ENCODE measurements at regions not wholly inside any gene's neighbourhood (a gene's known extent, or its start where the extent isn't known, plus 50 kb on each side); places are given as distances from the start of the nearest gene placed in this dataset.

DNA sequence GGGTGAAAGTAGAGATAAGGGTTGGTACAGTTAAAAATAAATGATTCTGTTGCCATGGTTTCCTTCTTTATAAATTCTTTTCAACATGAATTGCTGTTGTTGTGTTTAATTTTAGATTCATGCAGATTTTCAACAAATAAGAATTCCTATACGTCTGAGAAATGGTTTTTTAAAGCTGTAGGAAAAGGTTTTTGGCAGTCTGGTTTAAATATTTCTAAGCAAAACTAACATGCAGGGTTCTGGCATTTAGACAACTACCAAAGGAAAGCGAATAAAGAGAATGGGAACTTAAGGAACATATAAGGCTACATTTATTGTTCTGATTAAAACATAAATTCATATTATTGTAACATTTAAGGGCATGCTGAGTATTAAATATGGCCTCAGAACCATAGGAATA lies 203.0 kb upstream of the MIR17HG start:
- no peak for DNase-seq

- DNase-seq = no peak
These were observed 201.8 kb upstream of the MIR17HG start for GRCh38 chr13:91145571-91146205.

DNA sequence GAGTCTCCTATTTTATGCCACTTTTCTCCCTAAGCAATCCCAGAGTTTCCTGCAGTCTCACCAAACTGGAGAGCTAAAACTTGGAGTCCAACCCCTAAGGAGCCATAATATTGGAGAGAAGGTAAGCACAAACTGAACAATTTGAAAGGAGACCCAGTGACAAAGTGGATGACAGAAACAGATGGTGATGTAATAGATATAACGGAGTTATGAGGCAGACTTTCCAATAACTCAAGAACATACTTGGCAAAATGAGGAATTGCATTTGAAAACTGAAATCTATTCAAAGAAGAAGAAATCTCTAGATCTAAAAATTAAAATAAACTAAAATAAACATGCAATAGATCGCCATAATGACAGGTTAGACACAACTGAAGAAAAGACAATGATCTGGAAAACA lies 200.9 kb upstream of the MIR17HG start:
- DNase-seq = no peak

DNA sequence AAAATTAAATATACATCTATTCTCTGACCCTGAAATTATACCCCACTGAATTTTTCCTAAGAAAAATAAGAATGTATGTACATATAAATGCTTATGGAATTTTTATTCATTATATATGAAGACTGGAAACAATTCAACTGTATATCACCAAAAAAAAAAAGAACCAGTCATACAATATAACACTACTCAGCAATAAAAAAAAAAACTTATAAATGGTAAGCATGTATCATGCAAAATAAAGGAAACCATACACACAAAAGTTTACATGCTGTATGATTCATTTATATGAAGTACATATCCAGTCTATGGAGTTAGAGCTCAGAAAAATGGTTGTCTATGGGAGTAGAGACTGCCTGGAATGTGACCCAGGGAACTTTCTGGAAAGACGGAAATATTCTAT lies 199.4 kb upstream of the MIR17HG start:
- DNase-seq = no peak

- DNase-seq = no peak
These were observed 195.6 kb upstream of the MIR17HG start for GRCh38 chr13:91151921-91152320.

DNA sequence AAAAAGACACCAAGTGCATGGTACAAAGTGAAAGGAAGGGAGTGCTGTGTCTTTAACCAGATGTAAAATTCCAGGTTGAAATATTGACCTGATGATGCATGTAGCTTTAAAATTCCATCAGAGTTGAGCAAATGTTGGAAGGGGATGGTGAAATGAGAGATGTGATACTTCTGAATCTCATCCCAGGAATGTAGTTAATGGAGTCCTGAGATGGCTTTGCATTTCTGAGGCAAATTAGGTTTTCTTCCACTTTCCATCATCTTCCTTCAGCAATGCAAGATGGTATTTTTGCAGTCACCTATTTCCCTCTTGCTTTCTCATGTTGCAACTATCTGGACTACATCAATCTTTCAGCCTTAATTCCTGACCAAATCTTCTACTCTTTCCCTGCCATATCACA lies 194.1 kb upstream of the MIR17HG start:
- DNase-seq = no peak

DNA sequence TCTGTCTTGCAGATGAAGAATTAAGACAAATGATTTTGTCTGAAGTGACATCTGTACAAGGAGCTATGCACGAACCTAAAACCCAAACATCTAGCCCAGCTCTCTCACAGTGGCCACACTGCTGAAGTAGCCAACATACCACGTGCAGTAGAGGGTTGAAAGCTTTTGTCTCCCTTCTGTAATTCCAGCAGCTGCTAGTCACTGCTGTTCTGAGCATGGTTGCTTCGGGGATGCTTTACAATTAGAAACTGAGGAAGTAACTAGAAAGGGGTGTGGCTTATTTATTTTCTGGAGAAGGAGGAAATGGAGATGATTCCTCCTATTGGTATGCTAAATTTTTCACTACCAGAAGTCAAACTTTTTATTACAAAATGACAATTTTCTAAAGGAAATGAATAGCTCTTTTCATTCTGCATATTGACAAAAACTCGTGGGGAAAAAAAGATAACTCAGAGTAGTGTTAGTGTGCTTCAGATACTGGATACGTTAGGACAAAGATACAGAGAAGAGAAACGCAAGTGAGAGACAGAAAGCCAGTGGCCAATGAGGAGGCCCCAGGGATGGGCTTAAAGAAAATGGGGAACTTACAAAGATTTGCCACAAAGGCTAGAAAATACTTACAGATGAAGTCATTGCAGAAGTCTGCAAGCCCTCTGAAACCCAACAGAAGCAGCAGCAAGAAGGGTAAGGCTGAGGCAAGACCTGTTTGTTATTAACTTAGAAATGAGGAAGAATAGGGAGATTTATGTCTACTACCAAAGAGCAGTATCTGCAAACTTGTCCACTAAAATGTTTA lies 192.7 kb upstream of the MIR17HG start:
- DNase-seq = no peak

- DNase-seq = no peak
These were observed 191.9 kb upstream of the MIR17HG start for GRCh38 chr13:91155512-91156114.

DNA sequence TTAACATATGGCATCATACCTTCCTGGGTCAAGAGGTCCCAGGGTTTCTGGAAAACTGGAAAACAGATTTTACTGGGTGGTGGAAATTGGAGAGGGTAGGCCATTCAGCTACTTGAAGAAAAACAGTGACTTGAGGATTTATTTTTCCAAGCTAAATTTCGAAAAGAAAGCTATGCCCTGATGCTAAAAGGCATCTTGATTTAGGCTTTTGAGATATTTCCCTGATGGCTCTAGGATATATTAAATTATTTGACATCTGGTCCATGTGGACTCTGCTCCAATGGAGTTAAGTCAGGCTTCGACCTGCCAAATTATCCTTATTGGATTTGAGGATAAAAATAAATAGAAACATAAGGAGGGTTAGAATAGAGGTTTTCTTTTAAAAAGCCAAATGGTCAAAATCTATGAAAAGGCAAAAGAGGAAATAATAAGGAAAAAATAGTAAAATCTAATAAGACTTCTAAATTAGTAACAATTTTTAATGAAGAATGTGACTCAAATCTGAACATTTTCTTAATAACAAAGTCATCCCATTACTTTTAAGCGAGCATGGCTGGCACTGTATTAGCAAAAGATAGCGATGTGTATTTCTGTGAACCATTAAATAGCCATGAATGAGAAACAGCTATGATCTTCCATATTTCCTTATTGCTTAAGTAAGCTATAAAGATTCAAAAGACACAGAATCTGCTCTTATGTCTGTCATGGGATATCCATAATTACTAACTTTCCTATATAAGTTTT lies 190.0 kb upstream of the MIR17HG start:
- no peak for DNase-seq

DNA sequence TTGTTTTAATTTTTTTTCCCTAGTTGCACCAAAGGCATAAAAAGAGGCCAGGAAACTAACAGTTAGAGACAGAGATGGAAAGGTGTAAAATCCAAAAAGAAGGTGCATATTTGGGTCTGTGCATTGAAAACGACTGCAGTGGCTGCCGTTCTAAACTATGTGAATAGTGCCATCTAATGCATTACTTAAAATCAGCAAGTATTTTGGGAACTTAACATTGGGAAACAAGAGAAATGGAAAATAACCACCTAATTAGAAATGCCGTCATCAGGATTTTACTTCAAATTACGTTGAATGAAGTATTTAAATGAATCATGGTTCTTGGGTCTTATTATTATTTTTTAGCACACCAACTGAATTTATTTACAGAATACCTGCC lies 189.5 kb upstream of the MIR17HG start:
- no peak for DNase-seq

DNA sequence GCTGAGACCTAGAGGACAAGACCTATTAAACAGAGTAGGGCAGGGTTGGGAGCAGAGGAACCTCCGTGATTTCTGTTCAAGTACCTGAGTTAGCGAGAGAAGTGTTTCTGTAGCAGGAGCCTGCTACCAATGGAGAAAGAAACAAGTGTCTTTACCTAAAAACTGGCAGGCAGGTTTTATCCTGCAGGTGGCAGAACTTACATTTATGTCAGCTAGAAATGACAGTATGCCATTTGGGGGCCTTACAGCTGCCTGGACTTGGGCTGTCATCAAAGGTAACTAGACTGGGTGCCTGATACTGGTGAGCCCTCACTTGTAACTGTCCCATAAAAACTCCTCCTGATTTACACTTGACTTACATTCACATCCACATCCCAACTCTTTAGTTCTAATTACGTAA lies 185.3 kb upstream of the MIR17HG start:
- DNase-seq = no peak

DNA sequence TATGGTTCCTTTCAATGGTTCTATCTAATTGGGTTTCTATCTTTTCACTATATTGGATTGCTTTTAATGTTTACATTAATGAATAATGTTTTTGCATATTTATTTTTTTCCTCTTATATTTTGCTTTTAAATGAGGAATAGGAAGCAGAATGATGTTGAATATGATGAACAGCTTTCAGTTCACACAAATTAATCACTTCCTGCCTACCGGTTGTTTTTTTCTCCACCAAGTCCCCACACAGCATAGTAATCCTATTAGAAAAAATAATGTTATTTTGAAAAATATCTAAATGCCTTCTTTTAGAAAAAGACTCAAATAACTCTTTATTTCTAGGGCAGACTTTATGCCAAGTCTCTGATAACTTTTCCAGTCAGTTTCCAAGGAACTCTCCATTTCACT lies 184.9 kb upstream of the MIR17HG start:
- DNase-seq = no peak

GRCh38 chr13:91165758-91166157 lies 181.7 kb upstream of the MIR17HG start:
- DNase-seq = no peak

- no peak for DNase-seq
These were observed 180.6 kb upstream of the MIR17HG start for GRCh38 chr13:91166714-91167511.

DNA sequence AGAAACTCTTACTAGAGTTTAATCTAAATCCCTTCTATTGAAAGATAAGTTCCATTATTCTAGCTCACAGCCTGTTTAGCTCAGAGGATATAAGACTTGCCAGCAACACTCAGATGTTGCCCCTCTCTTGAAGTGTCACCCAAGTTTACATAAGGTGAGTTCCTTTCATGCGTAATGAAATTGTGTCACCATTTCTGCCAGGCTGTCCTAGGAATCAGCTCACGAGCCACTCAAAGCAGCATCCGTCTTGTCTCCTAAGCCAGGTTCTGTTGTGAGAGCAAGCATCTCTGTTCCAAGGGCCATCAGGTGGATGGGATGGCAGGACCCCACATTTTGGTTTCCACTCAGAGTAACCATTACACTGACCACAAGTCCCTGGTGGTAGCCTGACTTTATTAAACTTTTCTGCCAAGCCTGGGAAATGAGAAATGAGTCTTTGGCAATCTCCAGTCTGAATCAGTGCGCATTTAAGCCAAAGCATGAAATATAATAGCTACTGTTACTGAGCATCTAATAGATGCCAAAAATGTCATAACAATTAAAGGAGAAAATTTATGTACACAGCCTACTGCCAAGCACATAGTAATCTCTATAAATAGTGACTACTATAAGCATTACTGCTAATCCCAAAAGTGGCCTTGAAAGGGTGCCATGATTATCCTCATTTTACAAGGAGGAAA lies 179.6 kb upstream of the MIR17HG start:
- DNase-seq = no peak

- no peak for DNase-seq
These were observed 179.1 kb upstream of the MIR17HG start for GRCh38 chr13:91168386-91168711.

DNA sequence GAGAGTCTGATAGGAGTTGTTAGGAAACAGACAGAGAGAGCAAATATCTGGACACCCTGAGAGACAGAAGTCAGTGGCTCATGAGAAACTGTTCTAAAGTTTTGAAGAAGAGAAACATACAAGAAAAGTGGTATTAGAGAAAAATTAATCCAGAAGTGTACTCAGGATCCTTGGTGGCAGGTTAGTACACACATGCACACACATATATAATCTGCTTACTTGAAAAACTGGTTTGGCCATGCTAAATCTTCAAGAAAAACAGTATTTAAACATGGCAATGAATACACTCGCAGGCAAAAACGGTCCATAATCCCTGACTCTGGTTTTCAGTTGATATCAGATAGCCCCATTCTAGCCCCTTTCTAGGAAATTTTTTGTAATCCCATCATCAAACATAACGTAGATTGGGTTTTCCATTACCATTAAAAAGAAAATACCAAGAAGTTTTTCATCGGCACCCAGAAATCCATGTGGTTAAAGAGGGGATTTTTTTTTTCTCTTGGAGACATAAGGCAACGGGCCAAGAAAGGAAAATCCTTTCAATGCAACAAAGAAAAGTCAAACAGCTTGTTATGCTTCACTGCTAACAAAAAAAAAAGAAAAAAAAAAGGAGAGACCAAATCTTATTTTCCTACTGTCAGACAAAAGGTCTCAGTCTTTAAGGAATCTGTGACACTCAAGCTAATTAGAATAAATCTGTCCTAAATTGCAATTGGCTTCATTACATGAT lies 178.0 kb upstream of the MIR17HG start:
- no peak for DNase-seq

DNA sequence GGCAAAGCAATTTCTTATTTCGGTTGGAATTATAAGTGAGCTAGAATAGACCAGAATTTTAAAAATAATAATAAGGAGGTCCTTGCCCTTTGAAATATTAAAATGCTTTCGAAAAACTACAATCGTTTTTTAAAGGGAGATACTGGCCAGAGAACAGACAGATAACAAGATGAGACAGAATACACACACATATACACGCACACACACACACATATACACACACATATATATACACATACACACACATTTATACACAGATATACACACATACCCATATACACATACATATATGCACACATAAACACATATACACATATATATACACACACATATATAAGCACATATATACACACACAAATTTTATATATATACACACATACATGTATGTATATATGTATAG lies 175.3 kb upstream of the MIR17HG start:
- no peak for DNase-seq

- DNase-seq = no peak
These were observed 172.5 kb upstream of the MIR17HG start for GRCh38 chr13:91174886-91175501.

- no peak for DNase-seq
These were observed 169.4 kb upstream of the MIR17HG start for GRCh38 chr13:91178099-91178498.

DNA sequence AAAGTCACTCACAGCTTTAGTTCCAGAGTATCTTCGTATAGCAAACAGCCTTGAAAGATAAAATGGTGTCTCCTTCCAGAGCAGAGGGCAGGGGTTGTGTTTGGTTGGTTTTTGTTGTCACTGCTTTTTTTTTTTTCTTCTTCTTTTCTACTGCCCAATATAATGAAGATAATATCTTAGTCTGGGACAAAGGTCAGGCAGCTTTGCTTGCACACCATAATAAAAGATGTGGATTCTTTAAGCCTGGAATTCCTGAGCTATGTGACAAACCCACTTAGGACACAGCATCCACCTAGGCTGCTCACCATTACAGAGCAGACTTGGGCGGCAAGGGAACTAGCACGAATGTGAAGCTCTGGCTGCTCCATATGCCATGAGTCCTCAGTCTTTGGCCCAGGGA lies 165.6 kb upstream of the MIR17HG start:
- DNase-seq = no peak

Data from stimulated activated naive CD4-positive, alpha-beta T cell (primary cell).